Keratinocyte (primary cell): ENCODE measurements at regions not wholly inside any gene's neighbourhood (a gene's known extent, or its start where the extent isn't known, plus 50 kb on each side); places are given as distances from the start of the nearest gene placed in this dataset.

Experiments
- DNase-seq: peaks from one replicate; pipeline ENCODE4 v3.0.0-alpha.2; 2011; ENCODE audit warnings: low read depth, missing footprints, low spot score
- FAIRE-seq: peaks from 2 replicates; lab custom pipeline; 2011; peaks lifted over from hg19 to GRCh38; lab: Jason Lieb, UNC
- H2AFZ ChIP-seq: 2 replicates; pipeline ENCODE4 v1.6.0; 2012; ENCODE audit warnings: low read length, control low read depth, inconsistent platforms; ENCODE audit not compliant: control insufficient read depth
- H3K27ac ChIP-seq: 2 replicates; pipeline ENCODE4 v1.5.1; 2011; ENCODE audit warnings: low read length; ENCODE audit not compliant: control insufficient read depth, insufficient read depth
- H3K27me3 ChIP-seq: 3 replicates; pipeline ENCODE4 v1.6.0; 2011; ENCODE audit warnings: low read length; ENCODE audit not compliant: control insufficient read depth, insufficient read depth; ENCODE audit errors: extremely low read depth
- H3K36me3 ChIP-seq, 2 experiments: 2 replicates in 1 of 2; 3 replicates in 1 of 2; pipeline ENCODE4 v1.5.1; 2011; ENCODE audit warnings: low read length in 2 of 2, mild to moderate bottlenecking in 1 of 2; ENCODE audit not compliant: control insufficient read depth in 2 of 2, insufficient read depth in 2 of 2; ENCODE audit errors: extremely low read depth in 1 of 2
- H3K4me1 ChIP-seq: 3 replicates; pipeline ENCODE4 v1.5.1; 2011; ENCODE audit warnings: low read length; ENCODE audit not compliant: control insufficient read depth, insufficient read depth; ENCODE audit errors: extremely low read depth
- H3K4me2 ChIP-seq: 3 replicates; pipeline ENCODE4 v1.6.0; 2011; ENCODE audit warnings: low read depth, low read length; ENCODE audit not compliant: control insufficient read depth, insufficient read depth; ENCODE audit errors: extremely low read depth
- H3K4me3 ChIP-seq, 3 experiments: fragments of 200-600 bp in 1 of 3; sonication (generic) in 1 of 3; 2 replicates in 2 of 3; 3 replicates in 1 of 3; pipeline ENCODE4 v1.5.1; 2011 to 2016; ENCODE audit warnings: low read length in 3 of 3, mild to moderate bottlenecking in 3 of 3, control low read depth in 2 of 3, inconsistent platforms in 1 of 3, low read depth in 1 of 3, mixed read lengths in 1 of 3, mixed run types in 1 of 3, moderate library complexity in 1 of 3; ENCODE audit not compliant: control insufficient read depth in 2 of 3, insufficient read depth in 2 of 3; ENCODE audit errors: extremely low read depth in 1 of 3
- H3K79me2 ChIP-seq: 2 replicates; pipeline ENCODE4 v1.6.0; 2012; ENCODE audit warnings: low read length; ENCODE audit not compliant: control insufficient read depth, insufficient read depth
- H3K9ac ChIP-seq: 3 replicates; pipeline ENCODE4 v1.6.0; 2011; ENCODE audit warnings: low read length; ENCODE audit not compliant: control insufficient read depth, insufficient read depth; ENCODE audit errors: extremely low read depth
- H3K9me1 ChIP-seq: 3 replicates; pipeline ENCODE4 v1.6.0; 2011; ENCODE audit warnings: low read length; ENCODE audit not compliant: control insufficient read depth, insufficient read depth; ENCODE audit errors: extremely low read depth
- H3K9me3 ChIP-seq: 2 replicates; pipeline ENCODE4 v1.5.1; 2012; ENCODE audit warnings: low read depth, low read length; ENCODE audit not compliant: control insufficient read depth
- H4K20me1 ChIP-seq: 3 replicates; pipeline ENCODE4 v1.6.0; 2011; ENCODE audit warnings: low read length; ENCODE audit not compliant: control insufficient read depth, insufficient read depth; ENCODE audit errors: extremely low read depth
- EZH2 ChIP-seq: IDR thresholded peaks from one replicate; pipeline ENCODE4 v1.6.1; 2012; ENCODE audit warnings: inconsistent platforms, mild to moderate bottlenecking, low read length, moderate library complexity
- dilution Hi-C: fragments of 300-500 bp; cut with MboI; formaldehyde crosslinking; loops from one replicate; pipeline ENCODE4 v1.7.0; 2020; ENCODE audit warnings: low sequenced_read_pairs; ENCODE audit not compliant: extremely low pct_ligation_motif_present
- TF ChIP-seq, protein P1 (sequence below), 3 experiments: IDR thresholded peaks in 1 of 3; conservative IDR thresholded peaks in 1 of 3; optimal IDR thresholded peaks in 1 of 3; 2 replicates in 2 of 3; 3 replicates in 1 of 3; pipeline versions ENCODE3 to v1.5.1; 2011; ENCODE audit warnings: low read length in 3 of 3, mild to moderate bottlenecking in 3 of 3, moderate library complexity in 2 of 3, control low read depth in 1 of 3, inconsistent platforms in 1 of 3; ENCODE audit not compliant: insufficient read depth in 2 of 3; ENCODE audit errors: extremely low read depth in 1 of 3

DNA sequence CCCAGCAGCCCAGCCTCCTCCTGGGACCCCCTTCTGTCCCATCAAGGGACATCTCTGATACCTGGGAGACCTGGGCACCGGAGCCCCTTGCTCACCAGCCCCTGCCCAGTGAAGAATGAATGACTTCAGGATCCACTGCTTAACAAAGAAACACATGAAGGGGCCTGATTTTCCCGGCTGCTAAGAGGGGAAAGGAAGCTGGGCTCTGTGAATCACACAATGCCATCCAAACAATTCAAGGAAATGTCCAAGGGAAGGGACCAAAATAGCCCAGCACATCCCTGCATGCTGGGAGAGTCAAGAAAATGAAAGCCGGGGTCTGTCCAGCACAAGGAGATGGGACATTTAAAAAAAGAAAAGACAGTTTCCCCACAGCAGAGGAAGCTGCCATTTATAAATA lies 128.7 kb upstream of the JCAD start:
- Histone ChIP-seq H3K36me3 (no peaks in the 10 kb centered on the region), H3K9ac (no peak overlapping the region), H3K9me1 (no peaks in the 10 kb centered on the region), H3K4me3 (no peak overlapping the region), H3K9me3 (no peaks in the 10 kb centered on the region), H3K4me1 (peaks cover 2% of the 10 kb centered on the region), H3K4me2 (no peak overlapping the region), H3K79me2 (no peaks in the 10 kb centered on the region), H3K27ac (no peak overlapping the region), H2AFZ (no peak overlapping the region), H3K27me3 (peaks cover 13% of the 10 kb centered on the region), H4K20me1 (no peaks in the 10 kb centered on the region)
- no peak for FAIRE-seq
- no peak for TF ChIP-seq EZH2
- TF ChIP-seq, protein P1, sequence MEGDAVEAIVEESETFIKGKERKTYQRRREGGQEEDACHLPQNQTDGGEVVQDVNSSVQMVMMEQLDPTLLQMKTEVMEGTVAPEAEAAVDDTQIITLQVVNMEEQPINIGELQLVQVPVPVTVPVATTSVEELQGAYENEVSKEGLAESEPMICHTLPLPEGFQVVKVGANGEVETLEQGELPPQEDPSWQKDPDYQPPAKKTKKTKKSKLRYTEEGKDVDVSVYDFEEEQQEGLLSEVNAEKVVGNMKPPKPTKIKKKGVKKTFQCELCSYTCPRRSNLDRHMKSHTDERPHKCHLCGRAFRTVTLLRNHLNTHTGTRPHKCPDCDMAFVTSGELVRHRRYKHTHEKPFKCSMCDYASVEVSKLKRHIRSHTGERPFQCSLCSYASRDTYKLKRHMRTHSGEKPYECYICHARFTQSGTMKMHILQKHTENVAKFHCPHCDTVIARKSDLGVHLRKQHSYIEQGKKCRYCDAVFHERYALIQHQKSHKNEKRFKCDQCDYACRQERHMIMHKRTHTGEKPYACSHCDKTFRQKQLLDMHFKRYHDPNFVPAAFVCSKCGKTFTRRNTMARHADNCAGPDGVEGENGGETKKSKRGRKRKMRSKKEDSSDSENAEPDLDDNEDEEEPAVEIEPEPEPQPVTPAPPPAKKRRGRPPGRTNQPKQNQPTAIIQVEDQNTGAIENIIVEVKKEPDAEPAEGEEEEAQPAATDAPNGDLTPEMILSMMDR (optimal IDR thresholded peaks at IDR 0.05 in 1 of 3, IDR thresholded peaks at IDR 0.05 in 1 of 3, conservative IDR thresholded peaks at IDR 0.05 in 1 of 3; ENCODE audit: extremely low read depth in 1 of 3, insufficient read depth in 2 of 3, low read length in 3 of 3), result no peak
- dilution Hi-C loops, result no loop called here
- no peak for DNase-seq

DNA sequence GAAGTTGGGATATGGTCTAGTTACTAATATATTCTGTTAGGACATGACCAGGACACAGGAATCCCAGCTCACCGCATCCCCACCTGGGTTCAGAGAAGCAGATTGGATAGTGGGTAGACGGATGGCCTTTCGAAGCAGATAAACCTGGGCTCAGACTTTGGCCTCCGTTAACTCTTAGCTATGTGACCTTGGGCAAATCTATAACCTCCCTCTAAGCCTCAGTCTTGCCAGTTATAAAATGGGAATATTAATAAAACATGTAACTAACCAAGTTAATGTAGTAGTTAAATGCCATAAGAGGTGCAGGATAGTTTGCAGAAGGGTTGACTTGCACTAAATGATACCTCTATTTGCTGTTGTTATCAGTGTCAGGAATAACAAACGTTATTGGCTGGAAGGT lies 127.6 kb upstream of the JCAD start:
- DNase-seq (no peak), FAIRE-seq (no peak)
- no peak overlapping the region for H3K27ac ChIP-seq
- no peak overlapping the region for H3K4me3 ChIP-seq
- no peaks in the 10 kb centered on the region for H3K79me2 ChIP-seq
- no peak overlapping the region for H3K4me2 ChIP-seq
- H3K9ac ChIP-seq, result no peak overlapping the region
- no peaks in the 10 kb centered on the region for H3K9me1 ChIP-seq
- H3K9me3 ChIP-seq, result no peaks in the 10 kb centered on the region
- dilution Hi-C loops, result no loop called here
- H3K4me1 ChIP-seq, result peaks cover 2% of the 10 kb centered on the region
- peaks cover 13% of the 10 kb centered on the region for H3K27me3 ChIP-seq
- no peaks in the 10 kb centered on the region for H4K20me1 ChIP-seq
- no peak overlapping the region for H2AFZ ChIP-seq
- no peaks in the 10 kb centered on the region for H3K36me3 ChIP-seq
- TF ChIP-seq EZH2, result no peak
- TF ChIP-seq, protein P1 (optimal IDR thresholded peaks at IDR 0.05 in 1 of 3, IDR thresholded peaks at IDR 0.05 in 1 of 3, conservative IDR thresholded peaks at IDR 0.05 in 1 of 3; ENCODE audit: extremely low read depth in 1 of 3, insufficient read depth in 2 of 3, low read length in 3 of 3), result no peak
